CD8-positive, alpha-beta memory T cell (primary cell): ENCODE measurements at regions not wholly inside any gene's neighbourhood (a gene's known extent, or its start where the extent isn't known, plus 50 kb on each side); places are given as distances from the start of the nearest gene placed in this dataset.
"Not testable (repeated sequence)": the region's sequence is repeated elsewhere in the genome, so short reads cannot be mapped to it uniquely, and the experiment has no call there.

ENCODE experiments used
- CTCF ChIA-PET: fragments of 350-600 bp; sonication (Branson Sonifier 250); formaldehyde crosslinking; loops from one replicate; lab custom pipeline; 2021; ENCODE audit warnings: antibody characterized with exemption; lab: Charles Lee
- POLR2A ChIA-PET: fragments of 350-600 bp; sonication (Branson Sonifier 250); formaldehyde crosslinking; loops from one replicate; lab custom pipeline; 2021; ENCODE audit warnings: antibody characterized with exemption; lab: Charles Lee
- DNase-seq, 5 donors: peaks; one replicate each; pipeline versions ENCODE4 v3.0.0 to v3.0.0-alpha.2; 2020 to 2022; ENCODE audit warnings: mixed read lengths in 1 of 5
- H3K27ac ChIP-seq: one replicate; pipeline ENCODE4 v1.7.0; 2013; ENCODE audit warnings: low read depth, mild to moderate bottlenecking, low read length, moderate library complexity
- H3K27me3 ChIP-seq: 2 replicates; pipeline ENCODE4 v1.7.0; 2013; ENCODE audit warnings: low read length, mild to moderate bottlenecking; ENCODE audit not compliant: insufficient read depth, poor library complexity, severe bottlenecking
- H3K36me3 ChIP-seq: 2 replicates; pipeline ENCODE4 v1.7.0; 2013; ENCODE audit warnings: mild to moderate bottlenecking, low read length, moderate library complexity; ENCODE audit not compliant: insufficient read depth
- H3K4me1 ChIP-seq: 2 replicates; pipeline ENCODE4 v1.7.0; 2013; ENCODE audit warnings: mild to moderate bottlenecking, low read length, moderate library complexity; ENCODE audit not compliant: insufficient read depth
- H3K4me3 ChIP-seq: 2 replicates; pipeline ENCODE4 v1.7.0; 2013; ENCODE audit warnings: mild to moderate bottlenecking, low read length
- H3K9me3 ChIP-seq: 2 replicates; pipeline ENCODE4 v1.7.0; 2013; ENCODE audit warnings: mild to moderate bottlenecking, low read length
- H3K27ac Mint-ChIP-seq, 8 donors: one replicate each; pipeline ENCODE4 v1.8.0; 2020 to 2021; ENCODE audit warnings: mixed read lengths in 8 of 8, mild to moderate bottlenecking in 6 of 8, inconsistent platforms in 3 of 8, moderate library complexity in 3 of 8
- H3K27me3 Mint-ChIP-seq, 2 donors: one replicate each; pipeline ENCODE4 v1.8.0; 2020 to 2021; ENCODE audit warnings: mixed read lengths in 2 of 2, mild to moderate bottlenecking in 1 of 2, moderate library complexity in 1 of 2
- H3K36me3 Mint-ChIP-seq, 3 donors: one replicate each; pipeline ENCODE4 v1.8.0; 2020 to 2021; ENCODE audit warnings: mixed read lengths in 3 of 3, inconsistent platforms in 1 of 3, mild to moderate bottlenecking in 1 of 3
- H3K4me1 Mint-ChIP-seq, 3 donors: one replicate each; pipeline ENCODE4 v1.8.0; 2020 to 2021; ENCODE audit warnings: mixed read lengths in 3 of 3, inconsistent platforms in 1 of 3, mild to moderate bottlenecking in 1 of 3
- H3K4me3 Mint-ChIP-seq, 7 donors: one replicate each; pipeline ENCODE4 v1.8.0; 2020 to 2021; ENCODE audit warnings: mixed read lengths in 7 of 7, mild to moderate bottlenecking in 6 of 7, moderate library complexity in 4 of 7, inconsistent platforms in 2 of 7
- H3K9me3 Mint-ChIP-seq, 5 donors: one replicate each; pipeline ENCODE4 v1.8.0; 2020 to 2022; ENCODE audit warnings: mixed read lengths in 5 of 5, mild to moderate bottlenecking in 3 of 5, moderate library complexity in 2 of 5, inconsistent platforms in 1 of 5

GRCh38 chr4:154984616-154985015, 203.5 kb downstream of the RBM46 start:
- no peaks in the 10 kb centered on the region for H3K9me3 ChIP-seq
- ChIA-PET CTCF (no interaction called here), POLR2A (no interaction called here)
- no peak overlapping the region for H3K27ac ChIP-seq
- Mint-ChIP-seq H3K27ac (no peak overlapping the region), H3K36me3 (no peaks in the 10 kb centered on the region), H3K9me3 (no peaks in the 10 kb centered on the region), H3K27me3 (no peaks in the 10 kb centered on the region), H3K4me3 (no peak overlapping the region), H3K4me1 (no peaks in the 10 kb centered on the region)
- H3K4me3 ChIP-seq = no peak overlapping the region
- no peaks in the 10 kb centered on the region for H3K27me3 ChIP-seq
- no peak for DNase-seq
- no peaks in the 10 kb centered on the region for H3K36me3 ChIP-seq
- no peaks in the 10 kb centered on the region for H3K4me1 ChIP-seq

GRCh38 chr4:154985673-154986072, 204.6 kb downstream of the RBM46 start:
- H3K27me3 Mint-ChIP-seq = no peaks in the 10 kb centered on the region
- no peaks in the 10 kb centered on the region for H3K36me3 Mint-ChIP-seq
- H3K4me3 Mint-ChIP-seq = no peak overlapping the region
- H3K9me3 Mint-ChIP-seq = no peaks in the 10 kb centered on the region
- Histone ChIP-seq H3K36me3 (no peaks in the 10 kb centered on the region), H3K9me3 (no peaks in the 10 kb centered on the region), H3K27ac (no peak overlapping the region), H3K27me3 (no peaks in the 10 kb centered on the region), H3K4me1 (no peaks in the 10 kb centered on the region), H3K4me3 (no peak overlapping the region)
- H3K27ac Mint-ChIP-seq = peak overlapping the region in 1 of 8 donors; percentile 3
- no peaks in the 10 kb centered on the region for H3K4me1 Mint-ChIP-seq
- no peak for DNase-seq
- ChIA-PET POLR2A (no interaction called here), CTCF (no interaction called here)

- H3K9me3 Mint-ChIP-seq = no peaks in the 10 kb centered on the region
- no peaks in the 10 kb centered on the region for H3K27me3 Mint-ChIP-seq
- ChIA-PET CTCF (no interaction called here), POLR2A (no interaction called here)
- H3K27ac Mint-ChIP-seq = no peak overlapping the region
- H3K4me1 ChIP-seq = no peaks in the 10 kb centered on the region
- no peaks in the 10 kb centered on the region for H3K27me3 ChIP-seq
- no peak overlapping the region for H3K4me3 Mint-ChIP-seq
- H3K4me3 ChIP-seq = no peak overlapping the region
- H3K9me3 ChIP-seq = no peaks in the 10 kb centered on the region
- no peaks in the 10 kb centered on the region for H3K36me3 Mint-ChIP-seq
- no peaks in the 10 kb centered on the region for H3K36me3 ChIP-seq
- DNase-seq = no peak
- H3K4me1 Mint-ChIP-seq = no peaks in the 10 kb centered on the region
- no peak overlapping the region for H3K27ac ChIP-seq
Observed at GRCh38 chr4:154988511-154988910, 207.4 kb downstream of the RBM46 start.

- Histone ChIP-seq H3K27ac (no peak overlapping the region), H3K9me3 (no peaks in the 10 kb centered on the region), H3K4me1 (no peaks in the 10 kb centered on the region), H3K4me3 (no peak overlapping the region), H3K36me3 (no peaks in the 10 kb centered on the region), H3K27me3 (no peaks in the 10 kb centered on the region)
- Mint-ChIP-seq H3K27me3 (no peaks in the 10 kb centered on the region), H3K9me3 (no peaks in the 10 kb centered on the region), H3K4me3 (no peak overlapping the region), H3K27ac (no peak overlapping the region), H3K4me1 (no peaks in the 10 kb centered on the region), H3K36me3 (no peaks in the 10 kb centered on the region)
- ChIA-PET POLR2A (no interaction called here), CTCF (no interaction called here)
- DNase-seq = no peak
Observed at GRCh38 chr4:154989511-154989910, 208.4 kb downstream of the RBM46 start.

GRCh38 chr4:154997866-154998265, 210.6 kb upstream of the NPY2R start:
- H3K4me1 Mint-ChIP-seq, CTCF ChIA-PET, DNase-seq, POLR2A ChIA-PET, H3K36me3 Mint-ChIP-seq, H3K9me3 ChIP-seq, H3K36me3 ChIP-seq, H3K27me3 Mint-ChIP-seq, H3K9me3 Mint-ChIP-seq, H3K27ac ChIP-seq, H3K27ac Mint-ChIP-seq, H3K4me1 ChIP-seq, H3K4me3 ChIP-seq, H3K4me3 Mint-ChIP-seq, H3K27me3 ChIP-seq: not testable (repeated sequence)

GRCh38 chr4:154998284-154998683, 210.2 kb upstream of the NPY2R start:
- H3K4me3 ChIP-seq = no peak overlapping the region
- no peaks in the 10 kb centered on the region for H3K36me3 Mint-ChIP-seq
- no peaks in the 10 kb centered on the region for H3K27me3 ChIP-seq
- peaks cover 0 to 4% (median 0%) of the 10 kb centered on the region in 5 donors for H3K9me3 Mint-ChIP-seq
- no peaks in the 10 kb centered on the region for H3K4me1 Mint-ChIP-seq
- no peak overlapping the region for H3K4me3 Mint-ChIP-seq
- H3K27ac ChIP-seq = no peak overlapping the region
- no peaks in the 10 kb centered on the region for H3K36me3 ChIP-seq
- POLR2A ChIA-PET = no interaction called here
- no peak for DNase-seq
- H3K27ac Mint-ChIP-seq = no peak overlapping the region
- peaks cover 0 to 3% of the 10 kb centered on the region in 2 donors for H3K27me3 Mint-ChIP-seq
- H3K9me3 ChIP-seq = no peaks in the 10 kb centered on the region
- H3K4me1 ChIP-seq = no peaks in the 10 kb centered on the region
- CTCF ChIA-PET = no interaction called here

GRCh38 chr4:154998773-154999172, 209.7 kb upstream of the NPY2R start:
- H3K27me3 Mint-ChIP-seq = peaks cover 0 to 5% of the 10 kb centered on the region in 2 donors
- Histone ChIP-seq H3K27ac (no peak overlapping the region), H3K9me3 (no peaks in the 10 kb centered on the region), H3K27me3 (no peaks in the 10 kb centered on the region), H3K36me3 (no peaks in the 10 kb centered on the region), H3K4me3 (no peak overlapping the region), H3K4me1 (no peaks in the 10 kb centered on the region)
- ChIA-PET POLR2A (no interaction called here), CTCF (no interaction called here)
- H3K4me1 Mint-ChIP-seq = no peaks in the 10 kb centered on the region
- H3K4me3 Mint-ChIP-seq = no peak overlapping the region
- DNase-seq = no peak
- H3K9me3 Mint-ChIP-seq = peaks cover 0 to 4% (median 0%) of the 10 kb centered on the region in 5 donors
- H3K27ac Mint-ChIP-seq = no peak overlapping the region
- no peaks in the 10 kb centered on the region for H3K36me3 Mint-ChIP-seq

GRCh38 chr4:154999950-155000578, 208.4 kb upstream of the NPY2R start:
- no peak for DNase-seq
- H3K4me3 ChIP-seq = no peak overlapping the region
- CTCF ChIA-PET = no interaction called here
- Mint-ChIP-seq H3K4me1 (no peaks in the 10 kb centered on the region), H3K4me3 (no peak overlapping the region), H3K27ac (no peak overlapping the region), H3K27me3 (peaks cover 0 to 5% of the 10 kb centered on the region in 2 donors), H3K36me3 (no peaks in the 10 kb centered on the region), H3K9me3 (peaks cover 0 to 4% (median 0%) of the 10 kb centered on the region in 5 donors)
- POLR2A ChIA-PET = no interaction called here
- H3K9me3 ChIP-seq = no peaks in the 10 kb centered on the region
- H3K27me3 ChIP-seq = no peaks in the 10 kb centered on the region
- H3K4me1 ChIP-seq = no peaks in the 10 kb centered on the region
- no peaks in the 10 kb centered on the region for H3K36me3 ChIP-seq
- H3K27ac ChIP-seq = no peak overlapping the region
